ENCODE measurements at regions not wholly inside any gene's neighbourhood (a gene's known extent, or its start where the extent isn't known, plus 50 kb on each side); places are given as distances from the start of the nearest gene placed in this dataset.

DNA sequence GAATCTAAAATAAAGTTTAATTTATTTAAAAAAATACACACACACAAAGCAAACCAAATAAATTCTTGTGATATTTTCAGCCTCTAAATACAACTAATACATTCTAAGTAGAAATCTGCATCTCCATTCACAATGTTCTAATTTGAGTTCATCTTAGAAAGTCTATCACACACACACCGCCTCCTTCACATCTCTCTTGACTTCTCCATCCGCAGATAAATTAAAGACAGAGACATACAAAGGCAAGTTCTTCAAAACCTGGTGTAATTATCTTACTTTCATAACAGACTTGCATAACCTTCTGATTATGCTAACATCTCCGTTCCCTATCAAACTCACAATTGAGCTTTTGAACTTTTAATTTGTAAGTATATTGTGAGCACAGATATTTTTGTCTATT is 657.3 kb downstream of the VGLL3 start:
- H3K4me3 ChIP-seq (ENCODE audit: low read depth, low read length): no peak overlapping the region
- no peak for DNase-seq (ENCODE audit: low read depth)
- TF ChIP-seq, protein P1, sequence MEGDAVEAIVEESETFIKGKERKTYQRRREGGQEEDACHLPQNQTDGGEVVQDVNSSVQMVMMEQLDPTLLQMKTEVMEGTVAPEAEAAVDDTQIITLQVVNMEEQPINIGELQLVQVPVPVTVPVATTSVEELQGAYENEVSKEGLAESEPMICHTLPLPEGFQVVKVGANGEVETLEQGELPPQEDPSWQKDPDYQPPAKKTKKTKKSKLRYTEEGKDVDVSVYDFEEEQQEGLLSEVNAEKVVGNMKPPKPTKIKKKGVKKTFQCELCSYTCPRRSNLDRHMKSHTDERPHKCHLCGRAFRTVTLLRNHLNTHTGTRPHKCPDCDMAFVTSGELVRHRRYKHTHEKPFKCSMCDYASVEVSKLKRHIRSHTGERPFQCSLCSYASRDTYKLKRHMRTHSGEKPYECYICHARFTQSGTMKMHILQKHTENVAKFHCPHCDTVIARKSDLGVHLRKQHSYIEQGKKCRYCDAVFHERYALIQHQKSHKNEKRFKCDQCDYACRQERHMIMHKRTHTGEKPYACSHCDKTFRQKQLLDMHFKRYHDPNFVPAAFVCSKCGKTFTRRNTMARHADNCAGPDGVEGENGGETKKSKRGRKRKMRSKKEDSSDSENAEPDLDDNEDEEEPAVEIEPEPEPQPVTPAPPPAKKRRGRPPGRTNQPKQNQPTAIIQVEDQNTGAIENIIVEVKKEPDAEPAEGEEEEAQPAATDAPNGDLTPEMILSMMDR (IDR thresholded peaks at IDR 0.05; ENCODE audit: insufficient read depth, low read depth, low read length): no peak

DNA sequence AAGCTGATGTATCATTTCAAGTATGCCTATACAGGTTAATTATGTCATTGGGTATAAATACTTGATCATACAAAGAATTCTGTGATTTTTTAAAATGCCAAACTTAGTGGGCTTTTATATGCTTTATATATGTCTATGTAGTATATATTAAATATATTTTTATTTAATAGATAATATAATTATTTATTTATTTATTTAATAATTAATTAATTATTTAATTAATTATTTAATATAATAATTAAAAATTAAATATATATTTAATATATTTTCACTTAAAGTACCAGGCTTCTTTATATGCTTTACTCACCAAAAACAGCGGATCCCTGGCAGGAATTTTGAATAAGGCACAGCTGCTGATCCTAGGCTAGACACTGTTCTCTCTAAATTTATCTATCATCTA is 687.0 kb downstream of the VGLL3 start:
- no peak for DNase-seq (ENCODE audit: low read depth)
- TF ChIP-seq, protein P1 (IDR thresholded peaks at IDR 0.05; ENCODE audit: insufficient read depth, low read depth, low read length): no peak
- no peak overlapping the region for H3K4me3 ChIP-seq (ENCODE audit: low read depth, low read length)

DNA sequence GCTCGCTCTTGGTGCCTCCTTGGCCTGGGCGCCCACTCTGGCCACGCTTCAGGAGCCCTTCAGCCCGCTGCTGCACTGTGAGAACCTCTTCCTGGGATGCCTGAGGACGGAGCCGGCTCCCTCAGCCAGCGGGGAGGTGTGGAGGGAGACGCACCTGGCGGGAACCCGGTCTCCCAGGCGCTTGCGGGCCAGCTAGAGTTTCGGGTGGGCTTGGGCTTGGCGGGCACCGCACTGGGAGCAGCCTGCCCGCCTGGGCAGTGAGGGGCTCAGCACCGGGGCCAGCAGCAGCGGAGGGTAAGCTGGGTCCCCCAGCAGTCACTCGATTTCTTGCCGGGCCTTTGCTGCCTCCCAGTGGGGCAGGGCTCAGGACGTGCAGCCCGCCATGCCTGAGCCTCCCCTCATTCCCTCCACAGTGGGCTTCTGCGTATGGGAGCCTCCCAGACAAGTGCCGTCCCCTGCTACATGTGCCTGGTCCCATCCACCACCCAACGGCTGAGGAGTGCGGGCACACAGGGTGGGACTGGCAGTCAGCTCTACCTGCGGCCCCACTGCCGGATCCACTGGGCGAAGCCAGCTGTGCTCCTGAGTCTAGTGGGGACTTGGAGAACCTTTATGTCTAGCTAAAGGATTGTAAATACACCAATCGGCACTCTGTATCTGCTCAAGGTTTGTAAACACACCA is 708.7 kb downstream of the VGLL3 start:
- TF ChIP-seq, protein P1 (IDR thresholded peaks at IDR 0.05; ENCODE audit: insufficient read depth, low read depth, low read length): no peak
- DNase-seq (ENCODE audit: low read depth): no peak
- H3K4me3 ChIP-seq (ENCODE audit: low read depth, low read length): no peak overlapping the region

DNA sequence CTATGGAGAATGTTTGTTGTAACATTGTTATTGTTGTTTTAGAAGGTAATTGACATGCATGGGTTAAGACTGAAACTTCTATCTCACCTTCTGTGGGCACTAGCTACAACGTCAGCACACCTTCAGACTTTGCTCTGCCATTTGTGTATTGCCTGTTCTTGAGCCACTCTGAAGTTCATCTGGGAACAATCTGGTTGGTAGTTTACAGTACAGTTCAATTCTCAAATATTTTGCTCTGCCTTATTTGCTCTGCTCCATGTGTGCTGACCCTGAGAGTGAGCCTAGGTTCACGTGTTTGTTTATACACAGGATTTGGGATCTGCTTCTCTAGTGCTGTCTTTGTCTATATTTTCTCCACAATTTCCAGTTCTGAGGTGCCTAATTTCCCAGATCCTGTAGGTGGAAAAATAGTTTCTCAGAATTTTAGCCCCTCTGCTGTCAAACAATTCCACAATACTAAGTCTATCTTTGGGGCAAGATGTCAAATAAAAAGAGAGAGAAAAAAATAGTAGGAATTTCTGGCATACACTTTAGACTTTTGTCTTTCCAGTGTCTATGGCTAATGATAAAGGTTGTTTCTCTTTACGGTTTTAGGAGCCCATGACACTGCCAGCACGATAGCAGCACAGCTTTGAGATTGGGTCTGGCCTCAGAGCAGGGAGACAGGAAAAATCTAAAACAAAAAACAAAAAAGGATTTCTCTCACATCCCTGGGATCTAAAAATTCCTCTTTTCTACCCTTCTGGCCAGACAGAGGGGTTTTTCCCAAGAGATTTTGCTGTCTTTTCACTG is 721.4 kb downstream of the VGLL3 start:
- TF ChIP-seq, protein P1 (IDR thresholded peaks at IDR 0.05; ENCODE audit: insufficient read depth, low read depth, low read length): no peak
- H3K4me3 ChIP-seq (ENCODE audit: low read depth, low read length): no peak overlapping the region
- DNase-seq (ENCODE audit: low read depth): no peak

DNA sequence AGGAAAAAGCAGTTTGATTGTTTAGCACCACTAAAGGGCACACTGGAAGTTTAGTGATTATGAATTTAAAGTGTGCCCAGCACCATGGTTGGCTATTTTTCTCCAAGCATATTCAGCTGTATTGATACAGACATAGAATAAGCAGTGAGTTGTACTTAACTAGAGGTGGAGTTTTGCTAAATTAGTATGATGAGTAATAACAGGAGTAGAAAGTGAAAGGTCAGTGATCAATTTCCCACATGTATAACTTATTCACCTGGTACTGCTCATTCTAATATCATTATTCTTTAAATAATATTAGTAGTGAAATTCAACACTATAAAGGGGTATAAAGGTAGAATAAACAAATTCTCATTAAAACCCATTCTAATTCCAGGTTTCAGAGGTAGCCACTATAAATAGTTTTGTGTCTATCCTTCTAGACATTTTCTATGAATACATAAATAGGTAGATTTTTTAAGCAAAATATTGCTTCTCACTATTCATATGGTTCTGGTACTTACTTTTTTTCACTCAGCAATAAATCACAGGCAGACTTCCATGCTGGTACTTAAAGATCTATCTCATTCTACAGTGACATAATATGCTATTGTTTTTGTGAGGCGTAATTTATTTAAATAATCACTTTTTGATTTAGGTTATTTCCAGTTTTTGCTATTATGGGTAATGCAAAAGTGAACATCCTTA is 732.9 kb downstream of the VGLL3 start:
- H3K4me3 ChIP-seq (ENCODE audit: low read depth, low read length): no peak overlapping the region
- TF ChIP-seq, protein P1 (IDR thresholded peaks at IDR 0.05; ENCODE audit: insufficient read depth, low read depth, low read length): no peak

DNA sequence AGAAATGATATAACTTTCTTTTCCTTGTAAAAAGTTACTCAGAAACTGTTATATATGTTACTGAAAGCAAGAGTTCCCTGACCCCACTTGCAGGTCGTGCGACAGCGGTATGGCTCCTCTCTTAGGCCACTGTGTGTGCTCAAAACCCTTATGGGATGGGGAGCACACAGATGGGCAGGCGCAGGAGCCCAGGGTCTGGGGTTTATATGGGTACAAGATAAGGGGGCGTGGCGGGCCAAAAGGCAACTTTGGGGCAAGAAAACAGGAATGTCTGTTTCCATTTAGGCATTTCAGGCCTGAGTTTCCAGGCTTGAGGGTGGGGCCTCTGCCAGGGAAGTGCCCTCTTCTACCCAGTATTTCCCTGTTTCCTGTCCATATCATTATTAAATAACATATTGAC is 736.5 kb downstream of the VGLL3 start:
- no peak for DNase-seq (ENCODE audit: low read depth)
- no peak overlapping the region for H3K4me3 ChIP-seq (ENCODE audit: low read depth, low read length)
- TF ChIP-seq, protein P1 (IDR thresholded peaks at IDR 0.05; ENCODE audit: insufficient read depth, low read depth, low read length): no peak

More for the DNA sequence above, 732.9 kb downstream of the VGLL3 start:
- DNase-seq (ENCODE audit: low read depth): no peak
